22Rv1 (cell line): ENCODE measurements at regions not wholly inside any gene's neighbourhood (a gene's known extent, or its start where the extent isn't known, plus 50 kb on each side); places are given as distances from the start of the nearest gene placed in this dataset.

Experiments used
- H3K27ac ChIP-seq: fragments of 450-650 bp; 2 replicates; pipeline ENCODE4 v1.5.1; 2017
- ZFX ChIP-seq: fragments of 450-650 bp; IDR thresholded peaks from 2 replicates; pipeline ENCODE4 v1.6.1; 2017; ENCODE audit warnings: antibody characterized with exemption, borderline replicate concordance
- TF ChIP-seq, protein P1 (sequence below): fragments of 450-650 bp; IDR thresholded peaks from 2 replicates; pipeline ENCODE4 v1.5.1; 2017; ENCODE audit warnings: mild to moderate bottlenecking

GRCh38 chr7:153529651-153530165, 522.5 kb upstream of the DPP6 start:
- TF ChIP-seq, protein P1, sequence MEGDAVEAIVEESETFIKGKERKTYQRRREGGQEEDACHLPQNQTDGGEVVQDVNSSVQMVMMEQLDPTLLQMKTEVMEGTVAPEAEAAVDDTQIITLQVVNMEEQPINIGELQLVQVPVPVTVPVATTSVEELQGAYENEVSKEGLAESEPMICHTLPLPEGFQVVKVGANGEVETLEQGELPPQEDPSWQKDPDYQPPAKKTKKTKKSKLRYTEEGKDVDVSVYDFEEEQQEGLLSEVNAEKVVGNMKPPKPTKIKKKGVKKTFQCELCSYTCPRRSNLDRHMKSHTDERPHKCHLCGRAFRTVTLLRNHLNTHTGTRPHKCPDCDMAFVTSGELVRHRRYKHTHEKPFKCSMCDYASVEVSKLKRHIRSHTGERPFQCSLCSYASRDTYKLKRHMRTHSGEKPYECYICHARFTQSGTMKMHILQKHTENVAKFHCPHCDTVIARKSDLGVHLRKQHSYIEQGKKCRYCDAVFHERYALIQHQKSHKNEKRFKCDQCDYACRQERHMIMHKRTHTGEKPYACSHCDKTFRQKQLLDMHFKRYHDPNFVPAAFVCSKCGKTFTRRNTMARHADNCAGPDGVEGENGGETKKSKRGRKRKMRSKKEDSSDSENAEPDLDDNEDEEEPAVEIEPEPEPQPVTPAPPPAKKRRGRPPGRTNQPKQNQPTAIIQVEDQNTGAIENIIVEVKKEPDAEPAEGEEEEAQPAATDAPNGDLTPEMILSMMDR, result no peak
- TF ChIP-seq ZFX, result no peak
- H3K27ac ChIP-seq, result no peak overlapping the region

DNA sequence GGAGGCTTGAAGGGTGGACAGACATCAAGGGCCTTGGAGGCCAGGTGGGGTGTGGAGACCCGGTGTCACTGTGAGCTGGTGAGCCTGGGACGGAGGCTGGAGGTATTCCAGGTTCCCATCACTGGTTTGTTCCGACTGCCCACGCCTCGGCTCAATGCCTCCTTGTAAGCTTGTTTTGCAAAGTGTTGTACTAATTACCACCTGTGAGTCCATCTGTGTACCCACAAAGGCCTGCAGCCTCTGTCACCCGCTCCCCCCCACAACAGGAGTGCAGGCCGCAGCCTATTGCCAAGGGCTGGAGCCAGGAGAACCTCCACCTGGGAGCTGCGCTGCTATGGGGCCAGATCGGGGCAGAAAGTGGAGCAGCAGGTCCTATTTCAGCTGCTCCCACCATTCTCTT, 521.8 kb upstream of the DPP6 start:
- TF ChIP-seq ZFX, result no peak
- TF ChIP-seq, protein P1, result no peak
- no peak overlapping the region for H3K27ac ChIP-seq

DNA sequence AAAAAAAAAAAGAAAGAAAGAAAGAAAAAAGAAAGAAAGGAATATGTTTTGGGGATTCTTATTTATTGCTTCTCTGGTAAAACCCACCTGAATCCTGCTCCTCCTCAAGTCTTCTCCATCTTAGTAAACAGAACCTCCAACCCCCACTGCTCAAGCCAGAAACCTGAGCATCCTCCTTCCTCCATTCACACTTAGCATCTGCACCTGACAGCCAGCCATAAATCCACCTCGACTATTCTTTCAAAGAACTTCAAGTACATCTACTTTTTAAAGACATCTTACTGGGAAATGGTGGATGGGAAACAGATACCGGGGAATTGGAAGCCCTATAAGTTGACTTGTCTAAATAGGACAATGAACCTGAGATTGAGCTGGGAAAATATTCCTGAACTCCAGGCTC, 519.9 kb upstream of the DPP6 start:
- no peak overlapping the region for H3K27ac ChIP-seq
- TF ChIP-seq, protein P1, result no peak
- no peak for TF ChIP-seq ZFX

DNA sequence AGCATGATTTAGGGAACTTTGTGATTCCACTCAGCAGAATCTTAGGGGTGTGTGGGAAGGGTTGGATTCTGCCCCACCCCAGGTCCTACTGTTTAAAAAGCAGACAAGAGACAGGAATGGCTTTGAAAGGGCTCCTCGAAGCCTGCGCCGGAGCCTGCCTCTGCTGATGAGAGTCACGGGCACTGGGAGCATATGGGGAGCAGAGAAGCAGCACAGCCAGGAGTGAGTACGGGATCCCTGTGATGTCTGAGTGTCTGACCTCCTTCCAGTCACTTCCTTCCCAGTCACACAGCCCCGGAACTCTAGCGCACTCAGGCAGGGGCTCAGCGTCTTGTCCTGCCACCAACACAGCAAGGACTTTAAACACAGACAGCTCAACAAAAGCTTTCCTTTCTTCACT, 514.9 kb upstream of the DPP6 start:
- TF ChIP-seq ZFX, result no peak
- TF ChIP-seq, protein P1, result no peak
- no peak overlapping the region for H3K27ac ChIP-seq

DNA sequence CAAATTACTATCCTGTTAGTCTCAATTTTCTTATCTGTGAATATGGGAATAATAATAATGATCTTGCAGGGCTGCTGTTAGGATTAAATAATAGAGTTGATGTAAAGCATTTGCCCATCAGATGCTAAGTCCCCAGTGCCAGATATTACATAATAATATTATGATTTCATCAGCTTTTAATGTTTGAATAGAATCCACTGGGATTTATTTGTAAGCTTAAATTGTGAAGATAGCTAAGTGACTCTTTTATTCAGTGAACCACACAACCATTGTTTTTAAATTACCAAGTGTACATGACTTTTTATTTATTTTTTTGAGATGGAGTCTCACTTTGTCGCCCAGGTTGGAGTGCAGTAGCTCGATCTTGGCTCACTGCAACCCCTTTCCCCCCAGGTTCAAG, 510.3 kb upstream of the DPP6 start:
- no peak overlapping the region for H3K27ac ChIP-seq
- TF ChIP-seq, protein P1, result no peak
- TF ChIP-seq ZFX, result no peak

GRCh38 chr7:153543232-153543631, 509.0 kb upstream of the DPP6 start:
- no peak overlapping the region for H3K27ac ChIP-seq
- TF ChIP-seq ZFX, result no peak
- TF ChIP-seq, protein P1, result no peak

- no peak for TF ChIP-seq ZFX
- TF ChIP-seq, protein P1, result no peak
- no peak overlapping the region for H3K27ac ChIP-seq
Measured at GRCh38 chr7:153550173-153550572, 502.0 kb upstream of the DPP6 start.
